ENCODE measurements at regions not wholly inside any gene's neighbourhood (a gene's known extent, or its start where the extent isn't known, plus 50 kb on each side); places are given as distances from the start of the nearest gene placed in this dataset.

- Histone ChIP-seq H3K4me3 (ENCODE audit: low read depth, low read length) (no peak overlapping the region), H3K4me1 (ENCODE audit: control insufficient read depth, insufficient read depth, low read length) (no peaks in the 10 kb centered on the region), H3K9me3 (ENCODE audit: control insufficient read depth, insufficient read depth, low read length) (peaks cover 2% of the 10 kb centered on the region), H3K27me3 (ENCODE audit: control insufficient read depth, insufficient read depth, low read length) (no peaks in the 10 kb centered on the region), H3K27ac (ENCODE audit: low read depth, low read length) (no peak overlapping the region), H3K36me3 (ENCODE audit: control insufficient read depth, insufficient read depth, low read length) (no peaks in the 10 kb centered on the region)
- 96% methylated on average over 33 of the region's 37 CpGs for WGBS (ENCODE audit: insufficient coverage)
- DNase-seq (ENCODE audit: low read depth in 4 of 6, low spot score in 6 of 6) = no peak
These were observed 486.2 kb downstream of the TRAM1L1 start for GRCh38 chr4:116598980-116599789.

DNA sequence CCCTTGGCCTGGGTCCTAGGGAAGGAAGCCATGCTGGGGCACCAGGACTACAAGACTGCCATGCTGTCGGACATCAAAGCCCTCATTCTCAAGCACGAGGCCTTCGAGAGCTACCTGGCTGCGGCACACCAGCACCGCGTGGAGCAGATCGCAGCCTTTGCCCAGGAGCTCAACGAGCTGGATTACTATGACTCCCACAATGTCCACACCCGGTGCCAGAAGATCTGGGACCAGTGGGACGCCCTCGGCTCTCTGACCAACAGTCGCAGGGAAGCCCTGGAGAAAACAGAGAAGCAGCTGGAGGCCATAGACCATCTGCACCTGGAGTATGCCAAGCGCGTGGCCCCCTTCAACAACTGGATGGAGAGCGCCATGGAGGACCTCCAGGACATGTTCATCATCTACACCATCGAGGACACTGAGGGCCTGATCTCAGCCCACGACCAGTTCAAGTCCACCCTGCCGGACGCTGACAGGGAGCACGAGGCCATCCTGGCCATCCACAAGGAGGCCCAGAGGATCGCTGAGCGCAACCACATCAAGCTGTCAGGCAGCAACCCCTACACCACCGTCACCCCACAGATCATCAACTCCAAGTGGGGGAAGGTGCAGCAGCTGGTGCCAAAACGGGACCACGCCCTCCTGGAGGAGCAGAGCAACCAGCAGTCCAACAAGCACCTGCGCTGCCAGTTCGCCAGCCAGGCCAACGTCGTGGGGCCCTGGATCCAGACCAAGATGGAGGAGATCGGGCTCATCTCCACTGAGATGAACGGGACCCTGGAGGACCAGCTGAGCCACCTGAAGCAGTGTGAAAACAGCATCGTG, 487.0 kb downstream of the TRAM1L1 start:
- peaks cover 2% of the 10 kb centered on the region for H3K9me3 ChIP-seq (ENCODE audit: control insufficient read depth, insufficient read depth, low read length)
- H3K27ac ChIP-seq (ENCODE audit: low read depth, low read length) = no peak overlapping the region
- H3K4me3 ChIP-seq (ENCODE audit: low read depth, low read length) = no peak overlapping the region
- H3K4me1 ChIP-seq (ENCODE audit: control insufficient read depth, insufficient read depth, low read length) = no peaks in the 10 kb centered on the region
- no peak for DNase-seq (ENCODE audit: low read depth in 4 of 6, low spot score in 6 of 6)
- no peaks in the 10 kb centered on the region for H3K36me3 ChIP-seq (ENCODE audit: control insufficient read depth, insufficient read depth, low read length)
- 97% methylated on average over 31 of the region's 32 CpGs for WGBS (ENCODE audit: insufficient coverage)
- H3K27me3 ChIP-seq (ENCODE audit: control insufficient read depth, insufficient read depth, low read length) = no peaks in the 10 kb centered on the region

DNA sequence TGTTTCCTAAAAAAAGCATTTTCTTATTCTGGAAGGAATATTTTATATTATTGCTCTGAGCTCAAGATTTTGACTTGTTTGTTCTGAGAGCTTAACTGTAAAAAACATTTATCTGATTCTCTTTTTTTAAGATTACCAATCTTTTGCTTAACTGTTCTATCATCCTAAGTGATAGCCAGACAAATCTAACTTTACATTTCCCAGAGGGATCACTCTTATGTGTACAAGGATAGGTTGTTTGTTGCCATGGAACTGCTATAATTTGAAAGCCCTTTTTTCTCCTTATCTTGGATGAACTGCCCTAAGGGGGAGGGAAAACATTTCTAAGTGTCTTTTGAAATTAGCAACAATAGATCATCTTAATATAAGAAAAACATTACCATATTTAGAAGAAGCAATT, 494.7 kb downstream of the TRAM1L1 start:
- Histone ChIP-seq H3K4me1 (ENCODE audit: control insufficient read depth, insufficient read depth, low read length) (no peaks in the 10 kb centered on the region), H3K27me3 (ENCODE audit: control insufficient read depth, insufficient read depth, low read length) (no peaks in the 10 kb centered on the region), H3K36me3 (ENCODE audit: control insufficient read depth, insufficient read depth, low read length) (no peaks in the 10 kb centered on the region), H3K9me3 (ENCODE audit: control insufficient read depth, insufficient read depth, low read length) (no peaks in the 10 kb centered on the region), H3K4me3 (ENCODE audit: low read depth, low read length) (no peak overlapping the region), H3K27ac (ENCODE audit: low read depth, low read length) (no peak overlapping the region)
- peak in 1 of 6 donors; percentile 20 for DNase-seq (ENCODE audit: low read depth in 4 of 6, low spot score in 6 of 6)

DNA sequence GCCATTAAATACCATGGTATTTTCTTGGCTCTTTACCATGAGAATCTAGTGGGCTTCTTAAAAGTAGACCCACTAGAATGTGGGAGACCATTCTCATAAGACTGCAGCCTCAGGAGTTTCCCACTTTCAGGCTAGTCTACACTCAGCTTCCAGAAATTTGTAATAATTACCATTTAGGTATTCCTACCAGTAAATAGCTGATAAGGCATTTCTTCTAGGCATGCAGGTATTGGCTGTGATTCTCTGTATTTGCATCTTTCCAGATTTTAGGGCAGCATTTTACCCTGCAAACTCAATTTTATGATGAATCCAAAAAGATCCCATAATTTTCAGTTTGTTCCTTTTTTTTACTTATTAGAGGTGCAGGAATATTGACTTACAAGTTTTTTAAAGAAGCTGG, 496.6 kb downstream of the TRAM1L1 start:
- no peak for DNase-seq (ENCODE audit: low read depth in 4 of 6, low spot score in 6 of 6)
- no peaks in the 10 kb centered on the region for H3K36me3 ChIP-seq (ENCODE audit: control insufficient read depth, insufficient read depth, low read length)

DNA sequence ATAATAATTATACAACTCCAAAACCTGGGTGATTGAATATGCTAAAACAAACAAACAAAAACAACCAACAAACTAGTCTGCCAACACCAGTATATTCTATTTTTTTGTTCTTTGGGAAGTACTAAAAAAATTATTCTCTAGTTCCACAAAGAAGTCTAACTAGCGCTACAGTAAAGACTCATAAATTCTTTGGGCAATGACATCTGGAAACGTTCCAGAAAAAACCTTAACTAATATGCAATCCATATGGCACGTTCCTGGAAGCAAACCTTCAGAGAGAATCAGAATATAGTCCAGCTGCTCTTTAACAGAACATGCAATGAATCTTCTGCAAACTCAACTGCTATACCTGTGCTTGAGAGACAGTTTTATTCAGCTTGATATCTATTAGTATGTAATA, 500.1 kb downstream of the TRAM1L1 start:
- no peaks in the 10 kb centered on the region for H3K4me1 ChIP-seq (ENCODE audit: control insufficient read depth, insufficient read depth, low read length)
- H3K27me3 ChIP-seq (ENCODE audit: control insufficient read depth, insufficient read depth, low read length) = no peaks in the 10 kb centered on the region
- H3K4me3 ChIP-seq (ENCODE audit: low read depth, low read length) = no peak overlapping the region
- H3K27ac ChIP-seq (ENCODE audit: low read depth, low read length) = no peak overlapping the region
- no peaks in the 10 kb centered on the region for H3K36me3 ChIP-seq (ENCODE audit: control insufficient read depth, insufficient read depth, low read length)
- WGBS (ENCODE audit: insufficient coverage) = 33% methylated on average over 1 of the region's 3 CpGs
- peak in 2 of 6 donors; percentile 33 to 52 for DNase-seq (ENCODE audit: low read depth in 4 of 6, low spot score in 6 of 6)
- no peaks in the 10 kb centered on the region for H3K9me3 ChIP-seq (ENCODE audit: control insufficient read depth, insufficient read depth, low read length)

More for the DNA sequence above, 496.6 kb downstream of the TRAM1L1 start:
- no peaks in the 10 kb centered on the region for H3K9me3 ChIP-seq (ENCODE audit: control insufficient read depth, insufficient read depth, low read length)
- no peak overlapping the region for H3K27ac ChIP-seq (ENCODE audit: low read depth, low read length)
- no peaks in the 10 kb centered on the region for H3K27me3 ChIP-seq (ENCODE audit: control insufficient read depth, insufficient read depth, low read length)
- H3K4me3 ChIP-seq (ENCODE audit: low read depth, low read length) = no peak overlapping the region
- H3K4me1 ChIP-seq (ENCODE audit: control insufficient read depth, insufficient read depth, low read length) = no peaks in the 10 kb centered on the region

DNA sequence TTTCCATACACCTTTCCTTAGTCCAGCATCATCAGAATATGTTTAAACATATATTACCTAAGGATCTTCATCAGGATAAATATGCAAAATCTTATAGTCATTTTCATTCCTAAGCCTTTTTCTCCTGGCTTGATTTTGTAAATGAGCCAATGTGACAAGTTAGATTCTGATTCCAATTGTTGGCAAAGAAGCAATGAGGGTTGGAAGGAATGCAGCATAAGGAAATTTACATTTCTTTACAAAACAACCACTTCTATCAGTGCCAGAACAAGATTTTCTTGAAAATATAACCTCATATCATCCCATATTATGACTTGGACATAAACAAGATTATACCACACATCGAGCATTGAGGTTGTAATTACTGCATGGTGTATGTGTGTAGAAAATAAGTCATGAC, 508.1 kb downstream of the TRAM1L1 start:
- Histone ChIP-seq H3K9me3 (ENCODE audit: control insufficient read depth, insufficient read depth, low read length) (no peaks in the 10 kb centered on the region), H3K4me3 (ENCODE audit: low read depth, low read length) (no peak overlapping the region), H3K4me1 (ENCODE audit: control insufficient read depth, insufficient read depth, low read length) (no peaks in the 10 kb centered on the region), H3K36me3 (ENCODE audit: control insufficient read depth, insufficient read depth, low read length) (no peaks in the 10 kb centered on the region), H3K27me3 (ENCODE audit: control insufficient read depth, insufficient read depth, low read length) (no peaks in the 10 kb centered on the region), H3K27ac (ENCODE audit: low read depth, low read length) (no peak overlapping the region)
- peak in 1 of 6 donors; percentile 81 for DNase-seq (ENCODE audit: low read depth in 4 of 6, low spot score in 6 of 6)
- WGBS (ENCODE audit: insufficient coverage) = no CpG with 5 or more reads among the region's 1 CpG

DNA sequence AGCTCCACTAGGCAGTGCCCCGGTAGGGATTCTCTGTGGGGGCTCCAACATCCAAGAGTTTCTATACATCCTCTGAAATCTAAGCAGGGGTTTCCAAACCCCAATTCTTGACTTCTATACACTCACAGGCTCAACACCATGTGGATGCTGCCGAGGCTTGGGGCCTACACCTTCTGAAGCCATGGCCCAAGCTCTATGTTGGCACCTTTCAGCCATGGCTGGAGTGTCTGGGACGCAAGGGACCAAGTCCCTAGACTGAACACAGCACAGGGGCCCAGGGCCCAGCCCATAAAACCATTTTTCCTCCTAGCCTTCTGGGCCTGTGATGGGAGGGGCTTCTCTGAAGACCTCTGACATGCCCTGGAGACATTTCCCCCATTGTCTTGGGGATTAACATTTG, 511.8 kb downstream of the TRAM1L1 start:
- no peaks in the 10 kb centered on the region for H3K27me3 ChIP-seq (ENCODE audit: control insufficient read depth, insufficient read depth, low read length)
- H3K9me3 ChIP-seq (ENCODE audit: control insufficient read depth, insufficient read depth, low read length) = no peaks in the 10 kb centered on the region
- no peaks in the 10 kb centered on the region for H3K36me3 ChIP-seq (ENCODE audit: control insufficient read depth, insufficient read depth, low read length)
- H3K4me3 ChIP-seq (ENCODE audit: low read depth, low read length) = no peak overlapping the region
- H3K4me1 ChIP-seq (ENCODE audit: control insufficient read depth, insufficient read depth, low read length) = no peaks in the 10 kb centered on the region
- WGBS (ENCODE audit: insufficient coverage) = 69% methylated on average over 2 of the region's 3 CpGs
- no peak overlapping the region for H3K27ac ChIP-seq (ENCODE audit: low read depth, low read length)
- no peak for DNase-seq (ENCODE audit: low read depth in 4 of 6, low spot score in 6 of 6)

DNA sequence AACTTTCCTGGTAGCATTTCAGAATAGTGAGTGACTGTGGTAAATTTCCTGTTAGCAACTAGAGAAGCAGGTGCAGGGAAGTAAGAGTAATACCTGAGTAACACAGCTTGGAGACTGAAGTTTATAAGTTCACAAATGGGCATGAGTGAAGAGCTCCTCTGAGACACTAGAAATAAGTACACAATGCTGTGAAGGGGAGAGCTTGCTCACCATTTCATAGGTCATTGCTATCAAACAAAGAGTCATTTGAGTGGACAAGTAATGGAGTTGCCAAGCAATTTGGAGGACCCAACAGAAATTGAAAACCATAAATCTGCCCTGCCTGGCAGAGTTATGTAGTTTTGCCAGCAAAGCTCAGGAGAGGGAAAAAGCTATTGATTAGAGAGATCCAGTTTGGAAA, 523.6 kb downstream of the TRAM1L1 start:
- no peak overlapping the region for H3K27ac ChIP-seq (ENCODE audit: low read depth, low read length)
- peaks cover 5% of the 10 kb centered on the region for H3K9me3 ChIP-seq (ENCODE audit: control insufficient read depth, insufficient read depth, low read length)
- no peak overlapping the region for H3K4me3 ChIP-seq (ENCODE audit: low read depth, low read length)
- H3K4me1 ChIP-seq (ENCODE audit: control insufficient read depth, insufficient read depth, low read length) = no peaks in the 10 kb centered on the region
- H3K36me3 ChIP-seq (ENCODE audit: control insufficient read depth, insufficient read depth, low read length) = no peaks in the 10 kb centered on the region
- no peaks in the 10 kb centered on the region for H3K27me3 ChIP-seq (ENCODE audit: control insufficient read depth, insufficient read depth, low read length)
- DNase-seq (ENCODE audit: low read depth in 4 of 6, low spot score in 6 of 6) = peak in 4 of 6 donors; percentile 12 to 74 (median 32)

DNA sequence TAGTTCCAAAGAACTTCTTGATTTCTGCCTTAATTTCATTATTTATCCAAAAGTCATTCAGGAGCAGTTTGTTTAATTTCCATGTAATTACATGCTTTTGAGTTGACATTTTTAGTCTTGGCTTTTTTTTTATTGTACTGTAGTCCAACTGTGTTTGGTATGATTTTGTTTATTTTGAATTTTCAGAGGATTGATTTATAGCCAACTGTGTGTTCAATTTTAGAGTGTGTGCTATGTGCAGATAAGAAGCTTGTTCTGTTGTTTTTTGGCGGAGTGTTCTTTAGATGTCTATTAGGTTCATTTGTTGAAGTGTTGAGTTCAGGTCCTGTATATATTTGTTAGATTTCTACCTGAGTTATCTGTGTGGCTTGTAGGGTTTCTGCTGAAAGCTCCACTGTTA, 533.6 kb downstream of the TRAM1L1 start:
- no peak overlapping the region for H3K27ac ChIP-seq (ENCODE audit: low read depth, low read length)
- H3K36me3 ChIP-seq (ENCODE audit: control insufficient read depth, insufficient read depth, low read length) = no peaks in the 10 kb centered on the region
- no peaks in the 10 kb centered on the region for H3K4me1 ChIP-seq (ENCODE audit: control insufficient read depth, insufficient read depth, low read length)
- 100% methylated on average over 1 of the region's 1 CpG for WGBS (ENCODE audit: insufficient coverage)
- H3K9me3 ChIP-seq (ENCODE audit: control insufficient read depth, insufficient read depth, low read length) = no peaks in the 10 kb centered on the region
- no peak overlapping the region for H3K4me3 ChIP-seq (ENCODE audit: low read depth, low read length)
- H3K27me3 ChIP-seq (ENCODE audit: control insufficient read depth, insufficient read depth, low read length) = no peaks in the 10 kb centered on the region
- DNase-seq (ENCODE audit: low read depth in 4 of 6, low spot score in 6 of 6) = no peak

GRCh38 chr4:116547632-116548031, 537.7 kb downstream of the TRAM1L1 start:
- Histone ChIP-seq H3K27me3 (ENCODE audit: control insufficient read depth, insufficient read depth, low read length) (no peaks in the 10 kb centered on the region), H3K4me3 (ENCODE audit: low read depth, low read length) (no peak overlapping the region), H3K4me1 (ENCODE audit: control insufficient read depth, insufficient read depth, low read length) (no peaks in the 10 kb centered on the region), H3K9me3 (ENCODE audit: control insufficient read depth, insufficient read depth, low read length) (no peaks in the 10 kb centered on the region), H3K27ac (ENCODE audit: low read depth, low read length) (no peak overlapping the region), H3K36me3 (ENCODE audit: control insufficient read depth, insufficient read depth, low read length) (no peaks in the 10 kb centered on the region)
- no peak for DNase-seq (ENCODE audit: low read depth in 4 of 6, low spot score in 6 of 6)
- WGBS (ENCODE audit: insufficient coverage) = no CpG with 5 or more reads among the region's 2 CpGs

Measured in spinal cord (tissue), 9 donors.